ENCODE measurements at regions not wholly inside any gene's neighbourhood (a gene's known extent, or its start where the extent isn't known, plus 50 kb on each side); places are given as distances from the start of the nearest gene placed in this dataset.

DNA sequence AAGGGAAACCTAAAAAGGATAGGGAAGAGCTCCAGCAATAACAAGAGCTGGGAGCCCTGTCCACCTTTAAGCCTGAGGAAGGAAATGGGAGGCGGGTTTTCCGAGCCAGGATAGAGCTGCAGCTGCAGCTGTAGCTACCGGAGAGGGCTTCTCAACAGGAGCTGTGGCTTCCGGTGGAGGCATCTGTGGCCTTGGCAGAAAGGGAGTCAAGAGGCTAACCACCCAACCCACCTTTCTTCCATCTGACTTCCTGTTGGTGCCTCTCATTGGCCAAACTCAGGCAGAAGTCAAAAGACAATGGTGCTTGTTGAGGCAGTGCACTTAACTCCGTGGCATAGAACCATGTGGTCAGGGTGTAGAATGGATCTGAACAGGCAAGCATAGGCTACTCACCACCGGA lies 313.1 kb upstream of the DAB1 start:
- H3K27me3 ChIP-seq = no peaks in the 10 kb centered on the region
- H3K9me3 ChIP-seq = no peaks in the 10 kb centered on the region
- H3K36me3 ChIP-seq = no peaks in the 10 kb centered on the region
- H3K4me1 ChIP-seq = no peaks in the 10 kb centered on the region
- TF ChIP-seq, protein P1, sequence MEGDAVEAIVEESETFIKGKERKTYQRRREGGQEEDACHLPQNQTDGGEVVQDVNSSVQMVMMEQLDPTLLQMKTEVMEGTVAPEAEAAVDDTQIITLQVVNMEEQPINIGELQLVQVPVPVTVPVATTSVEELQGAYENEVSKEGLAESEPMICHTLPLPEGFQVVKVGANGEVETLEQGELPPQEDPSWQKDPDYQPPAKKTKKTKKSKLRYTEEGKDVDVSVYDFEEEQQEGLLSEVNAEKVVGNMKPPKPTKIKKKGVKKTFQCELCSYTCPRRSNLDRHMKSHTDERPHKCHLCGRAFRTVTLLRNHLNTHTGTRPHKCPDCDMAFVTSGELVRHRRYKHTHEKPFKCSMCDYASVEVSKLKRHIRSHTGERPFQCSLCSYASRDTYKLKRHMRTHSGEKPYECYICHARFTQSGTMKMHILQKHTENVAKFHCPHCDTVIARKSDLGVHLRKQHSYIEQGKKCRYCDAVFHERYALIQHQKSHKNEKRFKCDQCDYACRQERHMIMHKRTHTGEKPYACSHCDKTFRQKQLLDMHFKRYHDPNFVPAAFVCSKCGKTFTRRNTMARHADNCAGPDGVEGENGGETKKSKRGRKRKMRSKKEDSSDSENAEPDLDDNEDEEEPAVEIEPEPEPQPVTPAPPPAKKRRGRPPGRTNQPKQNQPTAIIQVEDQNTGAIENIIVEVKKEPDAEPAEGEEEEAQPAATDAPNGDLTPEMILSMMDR (IDR thresholded peaks at IDR 0.05; ENCODE audit: low read depth, low read length) = no peak
- no peak overlapping the region for H3K4me3 ChIP-seq (ENCODE audit: low read depth, low read length)
- no peak for DNase-seq

DNA sequence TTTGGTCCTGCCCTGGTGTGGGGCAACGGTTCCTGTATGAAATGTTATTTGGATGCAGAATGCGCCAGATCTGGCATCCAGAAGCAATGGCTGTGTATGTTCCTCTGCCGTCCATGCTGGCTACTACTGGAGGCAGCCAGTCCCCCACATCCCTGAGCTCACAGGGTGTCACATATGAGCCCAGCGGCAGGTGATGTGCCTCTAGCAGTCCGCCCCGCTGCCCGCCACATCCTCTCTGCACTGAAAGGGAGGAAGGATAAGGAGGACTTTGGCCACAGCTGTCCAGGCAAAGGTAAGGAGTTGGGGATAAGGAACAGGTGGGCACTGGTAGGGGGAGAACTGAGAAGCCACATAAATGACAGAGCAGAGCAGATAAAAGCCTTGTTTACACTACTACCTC lies 305.3 kb upstream of the DAB1 start:
- no peaks in the 10 kb centered on the region for H3K36me3 ChIP-seq
- no peaks in the 10 kb centered on the region for H3K27me3 ChIP-seq
- no peaks in the 10 kb centered on the region for H3K9me3 ChIP-seq
- no peaks in the 10 kb centered on the region for H3K4me1 ChIP-seq
- H3K4me3 ChIP-seq (ENCODE audit: low read depth, low read length) = no peak overlapping the region
- no peak for DNase-seq
- TF ChIP-seq, protein P1 (IDR thresholded peaks at IDR 0.05; ENCODE audit: low read depth, low read length) = no peak

DNA sequence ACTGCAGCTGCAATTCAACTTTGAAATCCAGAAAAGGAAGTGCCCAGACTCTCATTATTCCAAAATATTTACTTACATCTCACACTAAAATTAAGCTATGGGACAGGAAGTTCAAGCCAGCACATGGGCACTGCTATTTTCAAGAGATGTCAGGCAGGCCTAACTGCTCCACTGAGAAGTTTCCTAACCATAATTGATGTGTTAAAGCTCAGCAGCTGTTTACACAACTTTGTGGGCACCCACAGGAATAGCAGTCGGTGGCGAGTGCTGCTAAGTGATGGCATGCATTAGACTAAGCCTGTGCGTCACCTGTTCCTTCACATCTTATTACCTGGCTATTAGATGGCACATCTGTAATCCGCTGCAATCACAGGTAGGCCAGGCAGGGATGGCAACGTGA lies 303.3 kb upstream of the DAB1 start:
- Histone ChIP-seq H3K9me3 (no peaks in the 10 kb centered on the region), H3K27me3 (no peaks in the 10 kb centered on the region), H3K4me1 (no peaks in the 10 kb centered on the region), H3K36me3 (no peaks in the 10 kb centered on the region), H3K4me3 (ENCODE audit: low read depth, low read length) (no peak overlapping the region)
- no peak for DNase-seq
- TF ChIP-seq, protein P1 (IDR thresholded peaks at IDR 0.05; ENCODE audit: low read depth, low read length) = no peak

DNA sequence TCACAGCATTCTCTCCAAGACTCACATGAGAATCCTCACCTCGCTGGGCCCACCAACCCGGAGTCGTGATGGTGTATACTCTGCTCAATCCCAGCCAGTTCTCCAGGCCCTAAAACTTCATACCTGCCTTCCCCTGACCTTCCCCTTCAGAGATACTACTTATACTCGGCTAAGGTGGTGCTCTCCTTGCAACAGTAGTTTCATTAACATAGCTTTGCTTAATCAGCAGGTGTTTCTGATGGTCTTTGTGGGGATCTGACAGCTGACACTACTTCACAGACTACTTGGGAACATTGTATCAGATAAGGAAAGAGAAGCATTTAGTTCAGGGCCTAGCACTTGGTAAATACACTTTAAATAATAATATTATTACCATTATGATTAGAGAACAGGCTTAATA lies 301.5 kb upstream of the DAB1 start:
- no peaks in the 10 kb centered on the region for H3K36me3 ChIP-seq
- no peaks in the 10 kb centered on the region for H3K27me3 ChIP-seq
- DNase-seq = no peak
- no peak overlapping the region for H3K4me3 ChIP-seq (ENCODE audit: low read depth, low read length)
- no peaks in the 10 kb centered on the region for H3K9me3 ChIP-seq
- no peaks in the 10 kb centered on the region for H3K4me1 ChIP-seq
- TF ChIP-seq, protein P1 (IDR thresholded peaks at IDR 0.05; ENCODE audit: low read depth, low read length) = no peak

DNA sequence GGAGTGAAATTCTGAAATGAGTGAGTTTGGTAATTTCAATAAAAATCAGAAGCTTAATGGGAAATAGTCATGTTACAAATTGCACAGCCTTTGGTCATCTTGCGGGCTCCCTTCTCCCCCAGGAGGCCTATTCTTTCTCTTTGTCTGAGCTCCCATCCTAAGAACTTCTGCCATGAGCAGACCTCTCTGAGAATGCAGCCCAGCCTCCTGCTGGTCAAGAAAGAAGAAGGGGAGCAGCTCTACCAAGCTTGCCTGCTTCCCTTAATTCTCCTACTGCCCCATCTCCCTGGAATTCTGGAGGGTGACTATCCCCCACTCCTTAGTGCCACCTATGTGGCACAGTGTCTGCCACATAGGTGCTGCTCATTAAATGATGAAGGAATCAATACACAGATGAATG lies 300.7 kb upstream of the DAB1 start:
- no peak overlapping the region for H3K4me3 ChIP-seq (ENCODE audit: low read depth, low read length)
- H3K27me3 ChIP-seq = no peaks in the 10 kb centered on the region
- H3K36me3 ChIP-seq = no peaks in the 10 kb centered on the region
- TF ChIP-seq, protein P1 (IDR thresholded peaks at IDR 0.05; ENCODE audit: low read depth, low read length) = no peak
- no peak for DNase-seq
- H3K9me3 ChIP-seq = no peaks in the 10 kb centered on the region
- H3K4me1 ChIP-seq = no peaks in the 10 kb centered on the region

DNA sequence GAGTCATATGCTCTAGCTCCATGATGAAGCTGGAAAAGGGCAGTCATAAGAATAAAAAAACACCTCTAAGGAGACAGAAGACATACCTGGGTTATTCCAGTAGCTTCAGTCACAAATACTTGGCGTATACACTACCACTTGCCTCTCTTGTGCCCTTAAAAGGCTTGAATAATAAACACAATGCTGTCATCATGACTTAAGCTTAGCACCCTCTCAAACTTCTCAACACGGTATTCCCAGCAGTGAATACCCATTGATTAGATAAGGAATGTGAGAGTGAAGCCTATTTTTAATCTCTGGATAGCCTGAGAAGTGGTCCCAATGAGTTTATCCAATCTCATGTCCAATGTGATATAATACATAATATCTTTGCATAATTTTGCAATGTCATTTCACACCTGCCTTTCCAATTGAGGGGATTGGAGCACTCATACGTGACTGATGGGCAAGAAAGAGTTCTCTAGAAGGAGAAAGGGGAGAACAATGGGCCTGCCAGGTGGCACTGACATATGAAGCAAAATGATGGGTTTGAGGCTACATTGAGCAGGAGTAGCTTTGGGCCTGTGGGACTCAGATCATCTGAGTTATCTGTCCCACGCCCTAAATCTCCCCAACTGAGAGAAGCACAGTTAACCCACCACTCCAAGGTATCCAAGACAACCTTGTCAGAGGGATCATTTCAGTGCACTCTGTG lies 298.6 kb upstream of the DAB1 start:
- Histone ChIP-seq H3K9me3 (no peaks in the 10 kb centered on the region), H3K4me3 (ENCODE audit: low read depth, low read length) (no peak overlapping the region), H3K36me3 (no peaks in the 10 kb centered on the region), H3K4me1 (no peaks in the 10 kb centered on the region), H3K27me3 (no peaks in the 10 kb centered on the region)
- TF ChIP-seq, protein P1 (IDR thresholded peaks at IDR 0.05; ENCODE audit: low read depth, low read length) = no peak
- no peak for DNase-seq
